Astrocyte (in vitro differentiated cells and primary cell): ENCODE measurements at regions not wholly inside any gene's neighbourhood (a gene's known extent, or its start where the extent isn't known, plus 50 kb on each side); places are given as distances from the start of the nearest gene placed in this dataset.

Experiments used
- DNase-seq: peaks from one replicate; pipeline ENCODE4 v3.0.0-alpha.2; 2010; ENCODE audit warnings: low read depth
- FAIRE-seq: peaks from 2 replicates; lab custom pipeline; 2011; peaks lifted over from hg19 to GRCh38; lab: Jason Lieb, UNC
- H2AFZ ChIP-seq: 2 replicates; pipeline ENCODE4 v1.6.0; 2012; ENCODE audit warnings: low read depth, low read length, inconsistent platforms
- H3K27ac ChIP-seq: 2 replicates; pipeline ENCODE4 v1.5.1; 2011; ENCODE audit warnings: low read depth, low read length, inconsistent platforms
- H3K27me3 ChIP-seq: 2 replicates; pipeline ENCODE4 v1.6.0; 2011; ENCODE audit warnings: low read length, inconsistent platforms; ENCODE audit not compliant: insufficient read depth
- H3K36me3 ChIP-seq: 2 replicates; pipeline ENCODE4 v1.5.1; 2011; ENCODE audit warnings: low read length, inconsistent platforms; ENCODE audit not compliant: insufficient read depth
- H3K4me1 ChIP-seq: 2 replicates; pipeline ENCODE4 v1.5.1; 2011; ENCODE audit warnings: low read length, inconsistent platforms; ENCODE audit not compliant: insufficient read depth
- H3K4me2 ChIP-seq: 2 replicates; pipeline ENCODE4 v1.6.0; 2012; ENCODE audit warnings: low read length, inconsistent platforms
- H3K4me3 ChIP-seq: 2 replicates; pipeline ENCODE4 v1.5.1; 2011; ENCODE audit warnings: low read depth, mild to moderate bottlenecking, low read length, inconsistent platforms; ENCODE audit not compliant: insufficient read depth
- H3K79me2 ChIP-seq: 2 replicates; pipeline ENCODE4 v1.6.0; 2012; ENCODE audit warnings: mild to moderate bottlenecking, low read length, inconsistent platforms; ENCODE audit not compliant: insufficient read depth
- H3K9ac ChIP-seq: 2 replicates; pipeline ENCODE4 v1.6.0; 2012; ENCODE audit warnings: mild to moderate bottlenecking, low read length, inconsistent platforms
- H3K9me3 ChIP-seq: 2 replicates; pipeline ENCODE4 v1.5.1; 2012; ENCODE audit warnings: low read depth, mild to moderate bottlenecking, low read length, inconsistent platforms; ENCODE audit not compliant: insufficient read depth
- H4K20me1 ChIP-seq: 2 replicates; pipeline ENCODE4 v1.6.0; 2012; ENCODE audit warnings: low read length, inconsistent platforms; ENCODE audit not compliant: insufficient read depth
- H3K27ac Mint-ChIP-seq: one replicate; pipeline ENCODE4 v1.8.0; 2021; ENCODE audit warnings: mild to moderate bottlenecking, mixed read lengths; ENCODE audit not compliant: unreplicated experiment
- H3K27me3 Mint-ChIP-seq: one replicate; pipeline ENCODE4 v1.8.0; 2021; ENCODE audit warnings: low read depth, mixed read lengths; ENCODE audit not compliant: unreplicated experiment
- H3K36me3 Mint-ChIP-seq: one replicate; pipeline ENCODE4 v1.8.0; 2021; ENCODE audit warnings: low read depth, mixed read lengths; ENCODE audit not compliant: unreplicated experiment
- H3K4me1 Mint-ChIP-seq: one replicate; pipeline ENCODE4 v1.8.0; 2021; ENCODE audit warnings: low read depth, mixed read lengths; ENCODE audit not compliant: unreplicated experiment
- H3K4me3 Mint-ChIP-seq: one replicate; pipeline ENCODE4 v1.8.0; 2021; ENCODE audit warnings: mild to moderate bottlenecking, moderate library complexity, mixed read lengths; ENCODE audit not compliant: unreplicated experiment
- H3K9me3 Mint-ChIP-seq: one replicate; pipeline ENCODE4 v1.8.0; 2021; ENCODE audit warnings: mild to moderate bottlenecking, mixed read lengths; ENCODE audit not compliant: unreplicated experiment
- EZH2 ChIP-seq: IDR thresholded peaks from 2 replicates; pipeline ENCODE4 v1.6.1; 2012; ENCODE audit warnings: mild to moderate bottlenecking, low read length, inconsistent platforms; ENCODE audit not compliant: insufficient read depth
- TF ChIP-seq, protein P1 (sequence below): IDR thresholded peaks from 2 replicates; pipeline ENCODE4 v1.5.1; 2011; ENCODE audit warnings: low read depth, mild to moderate bottlenecking, inconsistent platforms, low read length, moderate library complexity; ENCODE audit not compliant: insufficient read depth

DNA sequence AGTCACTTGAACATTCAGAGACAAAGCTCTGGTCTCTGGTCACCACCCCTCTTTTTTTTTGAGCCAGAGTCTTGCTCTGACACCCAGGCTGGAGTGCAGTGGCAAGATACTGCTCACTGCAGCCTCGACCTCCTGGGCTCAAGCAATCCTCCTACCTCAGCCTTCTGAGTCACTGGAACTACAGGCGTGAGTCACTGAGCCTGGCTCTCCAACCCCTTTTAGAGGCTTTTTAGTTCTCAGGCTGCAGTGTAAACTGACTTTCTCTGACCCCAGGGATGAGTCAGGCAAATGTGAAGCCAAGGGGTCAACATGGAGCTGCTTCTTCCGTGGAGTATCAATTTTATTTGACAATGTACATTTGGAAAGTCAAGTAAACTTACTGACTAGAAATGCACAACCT is 229.2 kb downstream of the PTTG2 start:
- FAIRE-seq: no peak

DNA sequence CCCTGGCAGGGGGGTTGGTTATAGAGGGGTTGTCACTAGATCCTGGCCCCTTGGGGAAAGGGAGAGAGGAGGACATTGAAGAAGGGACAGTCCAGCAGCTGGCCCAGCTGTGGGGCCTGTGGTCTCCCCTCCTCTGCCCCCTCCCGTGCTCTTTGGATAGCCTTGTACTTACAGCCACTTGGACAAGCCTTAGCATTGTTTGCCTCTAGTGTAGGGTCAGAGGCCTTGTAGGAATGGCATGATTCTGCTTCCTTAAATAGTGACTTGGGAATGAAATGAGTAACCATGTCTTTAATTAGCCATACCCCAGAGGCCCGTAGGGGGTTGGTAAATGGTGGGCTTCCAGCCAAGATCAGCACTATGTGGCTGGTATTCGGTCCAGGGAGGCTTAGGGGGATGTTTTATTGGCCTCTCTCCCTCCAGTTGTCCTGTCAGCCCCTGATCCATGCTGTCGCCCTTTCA is 230.6 kb downstream of the PTTG2 start:
- Mint-ChIP-seq H3K4me3 (no peak overlapping the region), H3K4me1 (peaks cover 18% of the 10 kb centered on the region), H3K27ac (peak overlapping the region; percentile 37), H3K36me3 (no peaks in the 10 kb centered on the region), H3K9me3 (peaks cover 3% of the 10 kb centered on the region), H3K27me3 (peaks cover 7% of the 10 kb centered on the region)
- Histone ChIP-seq H3K27ac (peak overlapping the region; percentile 63), H3K36me3 (no peaks in the 10 kb centered on the region), H4K20me1 (no peaks in the 10 kb centered on the region), H3K27me3 (peaks cover 5% of the 10 kb centered on the region), H3K9me3 (peaks cover 5% of the 10 kb centered on the region), H2AFZ (no peak overlapping the region), H3K4me3 (peak overlapping the region; percentile 11), H3K79me2 (no peaks in the 10 kb centered on the region), H3K4me2 (peak overlapping the region; percentile 74), H3K4me1 (peaks cover 32% of the 10 kb centered on the region), H3K9ac (peak overlapping the region; percentile 19)
- DNase-seq (peak; percentile 76), FAIRE-seq (no peak)
- TF ChIP-seq EZH2: no peak
- TF ChIP-seq, protein P1, sequence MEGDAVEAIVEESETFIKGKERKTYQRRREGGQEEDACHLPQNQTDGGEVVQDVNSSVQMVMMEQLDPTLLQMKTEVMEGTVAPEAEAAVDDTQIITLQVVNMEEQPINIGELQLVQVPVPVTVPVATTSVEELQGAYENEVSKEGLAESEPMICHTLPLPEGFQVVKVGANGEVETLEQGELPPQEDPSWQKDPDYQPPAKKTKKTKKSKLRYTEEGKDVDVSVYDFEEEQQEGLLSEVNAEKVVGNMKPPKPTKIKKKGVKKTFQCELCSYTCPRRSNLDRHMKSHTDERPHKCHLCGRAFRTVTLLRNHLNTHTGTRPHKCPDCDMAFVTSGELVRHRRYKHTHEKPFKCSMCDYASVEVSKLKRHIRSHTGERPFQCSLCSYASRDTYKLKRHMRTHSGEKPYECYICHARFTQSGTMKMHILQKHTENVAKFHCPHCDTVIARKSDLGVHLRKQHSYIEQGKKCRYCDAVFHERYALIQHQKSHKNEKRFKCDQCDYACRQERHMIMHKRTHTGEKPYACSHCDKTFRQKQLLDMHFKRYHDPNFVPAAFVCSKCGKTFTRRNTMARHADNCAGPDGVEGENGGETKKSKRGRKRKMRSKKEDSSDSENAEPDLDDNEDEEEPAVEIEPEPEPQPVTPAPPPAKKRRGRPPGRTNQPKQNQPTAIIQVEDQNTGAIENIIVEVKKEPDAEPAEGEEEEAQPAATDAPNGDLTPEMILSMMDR: no peak

More for the DNA sequence above, 229.2 kb downstream of the PTTG2 start:
- peak; percentile 83 for DNase-seq
- Histone ChIP-seq H3K27ac (peak overlapping the region; percentile 61), H3K4me3 (no peak overlapping the region), H3K79me2 (no peaks in the 10 kb centered on the region), H3K4me2 (peak overlapping the region; percentile 64), H2AFZ (no peak overlapping the region), H4K20me1 (no peaks in the 10 kb centered on the region), H3K9me3 (no peaks in the 10 kb centered on the region), H3K9ac (peak overlapping the region; percentile 52), H3K4me1 (peaks cover 32% of the 10 kb centered on the region), H3K36me3 (no peaks in the 10 kb centered on the region), H3K27me3 (peaks cover 5% of the 10 kb centered on the region)
- no peaks in the 10 kb centered on the region for H3K9me3 Mint-ChIP-seq
- H3K27ac Mint-ChIP-seq: no peak overlapping the region
- H3K4me1 Mint-ChIP-seq: peaks cover 18% of the 10 kb centered on the region
- peaks cover 7% of the 10 kb centered on the region for H3K27me3 Mint-ChIP-seq
- H3K36me3 Mint-ChIP-seq: no peaks in the 10 kb centered on the region
- H3K4me3 Mint-ChIP-seq: no peak overlapping the region
- TF ChIP-seq, protein P1: no peak
- no peak for TF ChIP-seq EZH2

DNA sequence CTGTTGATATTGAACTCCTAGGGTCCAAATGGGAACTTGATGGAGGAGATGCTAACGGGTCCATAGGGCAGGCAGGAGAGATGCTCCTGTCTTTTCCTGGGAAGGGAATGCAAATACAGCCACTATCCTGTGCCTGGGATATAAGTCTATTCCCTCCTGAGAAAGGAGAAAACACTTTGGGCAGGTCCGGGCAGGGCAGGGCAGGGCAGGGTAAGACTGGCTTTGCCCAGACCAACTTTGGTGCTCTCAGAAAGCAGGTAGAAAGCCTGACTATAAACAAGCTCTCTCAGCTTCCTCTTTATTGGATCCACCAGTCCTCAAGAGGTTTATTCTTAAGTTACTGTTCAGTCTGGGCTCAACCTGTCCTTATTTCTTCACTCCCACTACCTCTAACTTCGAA is 232.3 kb downstream of the PTTG2 start:
- H3K9me3 Mint-ChIP-seq: peaks cover 6% of the 10 kb centered on the region
- H3K4me3 ChIP-seq: no peak overlapping the region
- H3K4me3 Mint-ChIP-seq: no peak overlapping the region
- H3K36me3 ChIP-seq: no peaks in the 10 kb centered on the region
- TF ChIP-seq, protein P1: no peak
- TF ChIP-seq EZH2: no peak
- no peak overlapping the region for H2AFZ ChIP-seq
- no peak overlapping the region for H3K4me2 ChIP-seq
- no peaks in the 10 kb centered on the region for H3K36me3 Mint-ChIP-seq
- H3K4me1 Mint-ChIP-seq: peaks cover 18% of the 10 kb centered on the region
- H3K79me2 ChIP-seq: no peaks in the 10 kb centered on the region
- no peak for DNase-seq
- peaks cover 5% of the 10 kb centered on the region for H3K27me3 ChIP-seq
- FAIRE-seq: no peak
- H3K4me1 ChIP-seq: peaks cover 32% of the 10 kb centered on the region
- no peak overlapping the region for H3K9ac ChIP-seq
- peaks cover 8% of the 10 kb centered on the region for H3K9me3 ChIP-seq
- no peak overlapping the region for H3K27ac Mint-ChIP-seq
- H4K20me1 ChIP-seq: no peaks in the 10 kb centered on the region
- no peak overlapping the region for H3K27ac ChIP-seq
- peaks cover 7% of the 10 kb centered on the region for H3K27me3 Mint-ChIP-seq
